Esophagus (tissue), 2 donors: ENCODE measurements at regions not wholly inside any gene's neighbourhood (a gene's known extent, or its start where the extent isn't known, plus 50 kb on each side); places are given as distances from the start of the nearest gene placed in this dataset.
A peak's percentile ranks its signal among the peaks of the same experiment; 100 is the strongest.

Source experiments
- H3K27ac ChIP-seq, 2 donors: one replicate each; pipeline ENCODE4 v1.5.1; 2013; ENCODE audit warnings: low read depth in 2 of 2, mild to moderate bottlenecking in 2 of 2, inconsistent platforms in 1 of 2, low read length in 1 of 2, moderate library complexity in 1 of 2
- H3K27me3 ChIP-seq, 2 donors: one replicate each; pipeline ENCODE4 v1.6.1; 2013; ENCODE audit warnings: low read length in 2 of 2, control low read depth in 1 of 2, mild to moderate bottlenecking in 1 of 2; ENCODE audit not compliant: insufficient read depth in 2 of 2, control insufficient read depth in 1 of 2
- H3K36me3 ChIP-seq, 2 donors: one replicate each; pipeline ENCODE4 v1.6.1; 2013; ENCODE audit warnings: low read length in 1 of 2; ENCODE audit not compliant: control insufficient read depth in 2 of 2, insufficient read depth in 2 of 2
- H3K4me1 ChIP-seq, 2 donors: one replicate each; pipeline ENCODE4 v1.6.1; 2013; ENCODE audit warnings: low read length in 1 of 2; ENCODE audit not compliant: control insufficient read depth in 2 of 2, insufficient read depth in 2 of 2
- H3K4me3 ChIP-seq, 2 donors: one replicate each; pipeline ENCODE4 v1.5.1; 2013; ENCODE audit warnings: low read length in 2 of 2, mild to moderate bottlenecking in 2 of 2, low read depth in 1 of 2, moderate library complexity in 1 of 2
- H3K9me3 ChIP-seq, 2 donors: one replicate each; pipeline ENCODE4 v1.6.1; 2013; ENCODE audit warnings: mild to moderate bottlenecking in 2 of 2, low read depth in 1 of 2, low read length in 1 of 2, moderate library complexity in 1 of 2; ENCODE audit not compliant: control insufficient read depth in 2 of 2, insufficient read depth in 1 of 2
- WGBS, 2 donors: extraction: QIAGEN DNeasy Blood & Tissue Kit; methylation state at CpG; one replicate each; pipeline ENCODE4 v1.1.7; 2013; 5-methylcytosine and 5-hydroxymethylcytosine counted together
- donor health status: healthy with polysubstance abuse.
- donor health status: Bipolar disorder and iron deficiency.

DNA sequence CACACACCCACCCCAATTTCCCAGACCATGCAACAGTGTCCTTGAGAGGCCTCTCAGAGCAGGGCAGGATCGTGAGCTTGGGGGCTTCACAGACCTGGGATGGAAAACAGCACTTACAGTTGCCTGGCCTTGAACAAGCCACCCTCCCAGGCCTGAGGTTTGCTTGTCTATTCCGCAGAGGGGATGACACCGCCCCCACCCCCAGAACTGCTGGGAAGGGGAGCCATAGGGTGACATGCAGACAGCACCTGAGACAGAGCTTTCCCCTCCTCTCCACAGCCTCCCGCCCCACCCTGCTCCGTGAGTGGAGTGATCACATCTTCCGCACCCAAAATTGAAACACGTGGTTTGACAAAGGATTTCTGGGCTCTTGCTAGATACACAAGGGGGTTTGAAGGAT lies 131.5 kb upstream of the TNRC6C start:
- Histone ChIP-seq H3K4me3 (no peak overlapping the region), H3K27me3 (no peaks in the 10 kb centered on the region), H3K4me1 (peaks cover 0 to 11% of the 10 kb centered on the region in 2 donors), H3K9me3 (peaks cover 0 to 3% of the 10 kb centered on the region in 2 donors), H3K27ac (no peak overlapping the region), H3K36me3 (no peaks in the 10 kb centered on the region)
- 78 to 81% methylated on average over 7 of the region's 7 CpGs for WGBS, 2 donors

DNA sequence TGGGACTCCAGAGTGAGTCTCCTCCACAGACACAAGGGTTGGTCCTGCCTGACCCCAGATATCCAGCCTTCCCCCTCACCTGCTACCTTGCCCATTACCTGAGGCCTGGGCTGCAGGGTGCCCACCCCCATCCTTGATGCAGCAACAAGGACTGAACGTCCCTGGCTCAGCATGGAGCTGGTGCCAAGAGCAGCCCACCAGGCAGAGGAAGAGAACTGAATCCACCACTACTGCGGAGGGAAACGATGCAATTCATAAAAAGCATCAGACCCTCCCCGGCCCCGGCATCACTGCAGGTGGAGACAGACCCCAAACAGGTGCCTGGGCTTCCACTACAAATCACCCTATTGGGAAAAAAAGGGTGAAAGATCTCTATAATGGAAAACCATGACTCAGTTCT lies 131.0 kb upstream of the TNRC6C start:
- peaks cover 0 to 3% of the 10 kb centered on the region in 2 donors for H3K9me3 ChIP-seq
- 84 to 85% methylated on average over 5 of the region's 5 CpGs for WGBS, 2 donors
- no peaks in the 10 kb centered on the region for H3K27me3 ChIP-seq
- H3K27ac ChIP-seq = no peak overlapping the region
- no peak overlapping the region for H3K4me3 ChIP-seq
- H3K36me3 ChIP-seq = no peaks in the 10 kb centered on the region
- H3K4me1 ChIP-seq = peaks cover 0 to 11% of the 10 kb centered on the region in 2 donors

DNA sequence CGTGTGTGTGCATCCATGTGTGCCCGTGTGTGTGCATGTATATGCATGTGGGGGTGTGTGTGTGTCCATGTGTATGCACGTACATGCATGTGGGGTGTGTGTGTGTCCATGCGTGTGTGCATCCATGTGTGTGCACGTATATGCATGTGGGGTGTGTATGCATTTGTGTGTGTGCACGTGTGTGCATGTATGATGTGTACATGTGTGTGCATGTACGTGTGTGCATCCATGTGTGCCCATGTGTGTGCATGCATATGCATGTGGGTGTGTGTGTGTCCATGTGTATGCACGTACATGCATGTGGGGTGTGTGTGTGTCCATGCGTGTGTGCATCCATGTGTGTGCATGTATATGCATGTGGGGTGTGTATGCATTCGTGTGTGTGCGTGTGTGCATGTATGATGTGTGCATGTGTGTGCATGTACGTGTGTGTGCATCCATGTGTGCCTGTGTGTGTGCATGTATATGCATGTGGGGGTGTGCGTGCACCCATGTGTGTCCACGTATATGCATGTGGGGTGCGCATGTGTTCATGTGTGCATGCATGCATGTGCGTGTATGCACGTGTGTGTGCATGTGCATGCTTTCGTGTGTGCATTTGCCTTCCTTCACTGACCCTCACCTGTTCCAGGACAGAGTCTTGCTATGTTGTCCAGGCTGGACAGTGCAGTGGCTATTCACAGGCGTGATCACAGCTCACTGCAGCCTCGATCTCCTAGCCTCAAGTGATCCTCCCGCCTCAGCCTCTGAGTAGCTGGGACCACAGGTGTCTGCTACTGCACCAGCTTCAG lies 129.6 kb upstream of the TNRC6C start:
- Histone ChIP-seq H3K9me3 (peaks cover 0 to 3% of the 10 kb centered on the region in 2 donors), H3K27me3 (no peaks in the 10 kb centered on the region), H3K4me3 (no peak overlapping the region), H3K36me3 (no peaks in the 10 kb centered on the region), H3K27ac (no peak overlapping the region), H3K4me1 (peaks cover 0 to 9% of the 10 kb centered on the region in 2 donors)
- 93 to 95% methylated on average over 21 of the region's 21 CpGs for WGBS, 2 donors

DNA sequence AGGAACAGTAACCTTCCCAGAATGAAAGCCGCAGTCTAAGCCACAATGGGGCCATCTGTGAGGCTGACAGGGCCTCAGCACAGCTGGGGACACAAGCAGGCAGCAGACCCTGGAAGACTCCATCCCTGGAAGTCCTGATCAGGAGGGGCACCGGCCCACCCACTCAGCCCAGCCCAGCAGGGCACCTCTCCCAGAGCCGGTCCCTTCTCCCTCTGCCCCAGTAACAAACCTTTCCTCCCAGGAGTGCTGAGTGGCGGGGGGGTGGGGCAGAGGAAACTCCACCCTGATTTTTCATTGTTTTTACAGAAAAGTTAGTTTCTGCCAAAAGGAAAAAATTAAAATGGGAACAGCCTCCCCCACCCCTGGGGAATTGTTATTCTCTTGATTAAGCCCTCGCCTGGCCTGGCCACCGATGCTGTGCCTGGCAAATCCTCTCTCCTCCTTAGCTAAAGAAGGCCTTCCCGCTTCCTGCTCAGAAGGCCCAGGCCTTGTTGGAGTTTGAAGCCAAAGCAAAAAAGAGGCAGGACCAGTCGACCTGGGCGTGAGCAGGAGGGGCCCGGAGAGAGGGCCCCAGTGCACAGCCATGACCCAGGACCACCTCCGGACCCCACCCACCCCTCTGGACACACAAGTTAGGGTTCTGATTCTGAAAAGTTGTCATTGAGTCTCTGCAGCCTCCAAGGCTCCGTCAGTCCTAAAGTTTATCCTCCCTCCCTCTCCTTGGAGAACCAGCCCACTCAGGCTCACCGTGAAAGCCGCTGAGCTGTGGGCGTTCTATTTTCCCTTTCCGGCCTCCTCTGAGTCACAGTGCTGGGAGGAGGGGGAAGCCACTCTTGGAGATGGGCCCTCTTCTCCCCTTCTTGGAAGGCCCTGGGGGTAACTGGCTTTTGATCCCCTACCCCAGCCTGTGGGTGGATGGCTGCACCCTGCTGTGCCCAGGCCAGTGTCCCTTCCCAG lies 128.4 kb upstream of the TNRC6C start:
- H3K4me3 ChIP-seq = no peak overlapping the region
- no peaks in the 10 kb centered on the region for H3K36me3 ChIP-seq
- peak overlapping the region; percentile 62 to 75 for H3K27ac ChIP-seq
- H3K4me1 ChIP-seq = peaks cover 0 to 12% of the 10 kb centered on the region in 2 donors
- H3K27me3 ChIP-seq = no peaks in the 10 kb centered on the region
- H3K9me3 ChIP-seq = peaks cover 0 to 3% of the 10 kb centered on the region in 2 donors
- WGBS, 2 donors = 28 to 48% methylated on average over 15 to 16 of the region's 16 CpGs

DNA sequence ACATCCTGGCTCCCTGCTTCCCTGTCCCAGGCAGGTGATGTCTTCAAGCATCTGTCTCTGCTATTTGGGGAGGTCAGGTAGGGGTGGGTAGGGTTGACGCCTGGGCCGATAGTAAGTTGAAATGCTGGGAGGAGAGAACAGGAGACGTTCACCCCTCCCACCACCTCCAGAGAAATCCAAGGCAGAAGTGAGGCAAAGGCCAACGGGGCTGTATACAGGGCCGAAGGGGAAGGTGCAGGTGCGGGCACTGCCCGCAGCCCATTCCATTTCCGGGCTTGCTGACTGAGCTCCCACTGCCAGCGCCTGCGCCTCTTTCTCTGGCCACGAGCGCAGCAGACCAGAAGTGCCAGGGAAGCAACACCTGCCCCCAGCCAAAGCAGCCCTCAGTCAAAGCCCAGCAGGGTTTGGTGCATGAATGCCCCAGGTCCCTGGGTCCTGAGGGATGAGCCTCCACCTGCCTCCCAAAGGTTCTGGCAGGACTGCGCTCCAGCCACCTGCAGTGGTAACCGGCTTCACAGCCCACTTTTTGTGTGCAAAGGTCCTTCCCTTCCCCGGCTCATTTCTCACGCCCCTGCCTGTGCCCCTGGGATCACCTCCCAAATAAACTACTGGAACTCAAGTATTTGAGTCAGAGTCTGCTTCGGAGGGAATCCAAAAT lies 127.6 kb upstream of the TNRC6C start:
- Histone ChIP-seq H3K4me1 (peaks cover 0 to 12% of the 10 kb centered on the region in 2 donors), H3K27ac (peak overlapping the region; percentile 62 to 75), H3K36me3 (no peaks in the 10 kb centered on the region), H3K9me3 (peaks cover 0 to 3% of the 10 kb centered on the region in 2 donors), H3K27me3 (no peaks in the 10 kb centered on the region), H3K4me3 (no peak overlapping the region)
- 74 to 76% methylated on average over 17 of the region's 17 CpGs for WGBS, 2 donors

DNA sequence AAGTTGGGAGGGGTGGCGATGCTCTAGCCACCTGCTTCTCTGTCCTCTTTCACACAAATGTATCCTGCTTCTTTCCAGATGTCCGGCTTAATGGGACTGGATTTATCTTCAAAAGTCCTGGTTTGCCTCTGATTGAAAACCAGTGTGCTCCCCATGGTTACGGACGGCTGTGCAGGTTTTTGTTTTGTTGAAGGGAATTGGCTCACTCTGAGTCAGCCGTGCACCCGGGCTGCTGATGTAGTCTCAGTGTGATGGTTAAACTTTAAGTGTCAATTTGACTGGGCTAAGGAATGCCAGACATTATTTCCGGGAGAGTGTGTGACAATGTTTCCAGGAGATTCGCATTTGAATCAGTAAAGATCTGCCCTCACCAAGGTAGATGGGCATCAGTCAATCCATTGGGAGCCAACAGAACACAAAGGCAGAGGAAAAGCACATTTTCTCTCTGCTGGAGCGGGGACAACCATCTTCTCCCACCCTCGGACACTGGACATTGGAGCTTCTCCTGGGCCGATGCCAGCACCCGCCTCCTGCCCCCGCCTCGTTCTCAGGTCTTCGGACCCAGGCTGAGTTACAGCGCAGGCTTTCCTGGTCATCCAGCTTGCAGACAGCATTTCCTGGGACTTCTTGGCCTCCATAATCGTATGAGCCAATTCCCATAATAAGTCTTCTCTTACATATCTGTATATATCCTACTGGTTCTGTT lies 126.9 kb upstream of the TNRC6C start:
- no peak overlapping the region for H3K4me3 ChIP-seq
- WGBS, 2 donors = 76 to 78% methylated on average over 17 of the region's 17 CpGs
- H3K36me3 ChIP-seq = no peaks in the 10 kb centered on the region
- no peaks in the 10 kb centered on the region for H3K27me3 ChIP-seq
- peaks cover 0 to 3% of the 10 kb centered on the region in 2 donors for H3K9me3 ChIP-seq
- peaks cover 0 to 12% of the 10 kb centered on the region in 2 donors for H3K4me1 ChIP-seq
- H3K27ac ChIP-seq = peak overlapping the region in 1 of 2 donors; percentile 15

DNA sequence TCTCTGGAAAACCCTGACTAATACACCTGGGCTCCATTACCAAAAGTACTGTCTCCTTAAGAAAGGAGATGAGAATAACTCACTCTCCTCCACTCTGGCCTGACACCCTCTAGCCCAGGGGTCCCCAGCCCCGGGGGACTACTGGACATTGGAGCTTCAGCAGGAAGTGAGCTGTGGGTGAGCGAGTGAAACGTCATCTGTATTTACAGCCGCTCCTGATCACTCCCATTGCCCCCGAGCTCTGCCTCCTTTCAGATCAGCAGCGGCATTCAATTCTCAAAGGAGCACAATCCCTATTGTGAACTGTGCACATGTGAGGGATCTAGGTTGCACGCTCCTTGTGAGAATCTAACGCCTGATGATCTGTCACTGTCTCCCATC lies 126.3 kb upstream of the TNRC6C start:
- Histone ChIP-seq H3K9me3 (peaks cover 0 to 3% of the 10 kb centered on the region in 2 donors), H3K4me1 (peaks cover 0 to 12% of the 10 kb centered on the region in 2 donors), H3K4me3 (no peak overlapping the region), H3K27me3 (no peaks in the 10 kb centered on the region), H3K27ac (no peak overlapping the region), H3K36me3 (no peaks in the 10 kb centered on the region)
- WGBS, 2 donors = 76 to 89% methylated on average over 8 of the region's 8 CpGs

DNA sequence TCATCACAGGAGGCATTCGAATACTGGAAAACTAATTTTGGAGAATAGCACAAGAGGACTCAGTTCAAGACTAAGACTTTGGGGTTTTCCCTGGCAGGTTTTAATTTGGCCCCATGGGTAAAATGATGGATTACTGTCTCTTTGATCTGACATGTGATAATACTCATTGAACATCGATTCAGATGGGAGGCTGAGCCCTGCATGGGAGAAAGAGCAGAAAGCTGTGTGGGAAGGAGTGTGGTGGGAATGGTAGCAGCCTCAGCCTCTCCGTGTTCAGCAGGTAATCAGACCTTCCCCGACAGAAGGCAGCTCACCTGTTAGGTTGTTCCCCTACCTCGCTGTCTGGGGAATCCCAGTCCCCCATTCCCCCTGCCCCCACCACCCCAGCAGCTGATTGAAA lies 124.7 kb upstream of the TNRC6C start:
- no peaks in the 10 kb centered on the region for H3K36me3 ChIP-seq
- H3K27me3 ChIP-seq = no peaks in the 10 kb centered on the region
- no peak overlapping the region for H3K4me3 ChIP-seq
- H3K9me3 ChIP-seq = peaks cover 0 to 3% of the 10 kb centered on the region in 2 donors
- H3K4me1 ChIP-seq = peaks cover 0 to 11% of the 10 kb centered on the region in 2 donors
- 58 to 59% methylated on average over 5 of the region's 5 CpGs for WGBS, 2 donors
- no peak overlapping the region for H3K27ac ChIP-seq
